Neural cell (in vitro differentiated cells): ENCODE measurements at regions not wholly inside any gene's neighbourhood (a gene's known extent, or its start where the extent isn't known, plus 50 kb on each side); places are given as distances from the start of the nearest gene placed in this dataset.

Experiments used
- H2AFZ ChIP-seq: fragments of 200-600, 300-800 bp; sonication (generic), shearing (Covaris generic); 2 replicates; pipeline ENCODE4 v1.6.0; 2014; ENCODE audit warnings: low read depth, mild to moderate bottlenecking, antibody characterized with exemption, low read length, moderate library complexity
- H3F3A ChIP-seq: fragments of 200-600 bp; shearing (Covaris generic); 2 replicates; pipeline ENCODE4 v1.6.1; 2016; ENCODE audit warnings: mild to moderate bottlenecking, moderate library complexity, mixed read lengths, antibody characterized with exemption, low read length; ENCODE audit not compliant: insufficient read depth, poor library complexity, severe bottlenecking
- H3K27ac ChIP-seq: fragments of 200-600, 300-800 bp; sonication (generic), shearing (Covaris generic); 2 replicates; pipeline ENCODE4 v1.5.1; 2014; ENCODE audit warnings: mild to moderate bottlenecking, low read length, moderate library complexity
- H3K27me3 ChIP-seq: fragments of 300-800, 200-600 bp; sonication (generic), shearing (Covaris generic); 2 replicates; pipeline ENCODE4 v1.6.0; 2014; ENCODE audit warnings: mild to moderate bottlenecking, low read depth, low read length, moderate library complexity; ENCODE audit not compliant: insufficient read depth
- H3K36me3 ChIP-seq: fragments of 300-800, 200-600 bp; sonication (generic), shearing (Covaris generic); 2 replicates; pipeline ENCODE4 v1.5.1; 2014; ENCODE audit warnings: mild to moderate bottlenecking, antibody characterized with exemption, low read length, moderate library complexity; ENCODE audit not compliant: insufficient read depth
- H3K4me2 ChIP-seq: fragments of 300-800, 200-600 bp; sonication (generic), shearing (Covaris generic); 2 replicates; pipeline ENCODE4 v1.6.0; 2014; ENCODE audit warnings: mild to moderate bottlenecking, low read length
- H3K4me3 ChIP-seq: fragments of 300-800, 200-600 bp; sonication (generic), shearing (Covaris generic); 2 replicates; pipeline ENCODE4 v1.5.1; 2014; ENCODE audit warnings: mild to moderate bottlenecking, low read length, moderate library complexity
- H3K79me2 ChIP-seq: fragments of 200-600 bp; shearing (Covaris generic); replicated peaks from 2 replicates; pipeline ENCODE4 v1.6.0; 2014; ENCODE audit warnings: mild to moderate bottlenecking, low read length, moderate library complexity; ENCODE audit not compliant: insufficient read depth
- H3K9ac ChIP-seq: fragments of 300-800, 200-600 bp; sonication (generic), shearing (Covaris generic); 2 replicates; pipeline ENCODE4 v1.6.1; 2016; ENCODE audit warnings: mild to moderate bottlenecking, low read length, mixed read lengths
- H3K9me2 ChIP-seq: fragments of 200-600 bp; shearing (Covaris generic); 2 replicates; pipeline ENCODE4 v1.6.1; 2016; ENCODE audit warnings: mild to moderate bottlenecking, low read length, mixed read lengths; ENCODE audit not compliant: insufficient read depth
- H3K9me3 ChIP-seq: fragments of 200-600, 300-800 bp; sonication (generic), shearing (Covaris generic); 2 replicates; pipeline ENCODE4 v1.6.1; 2016; ENCODE audit warnings: mild to moderate bottlenecking, mixed run types, low read length, moderate library complexity, mixed read lengths
- H4K20me1 ChIP-seq: fragments of 200-600 bp; shearing (Covaris generic); 2 replicates; pipeline ENCODE4 v1.6.1; 2016; ENCODE audit warnings: mild to moderate bottlenecking, mixed run types; ENCODE audit not compliant: insufficient read depth
- CTCF ChIP-seq: fragments of 450-650 bp; IDR thresholded peaks from 2 replicates; pipeline ENCODE4 v1.5.1; 2014; ENCODE audit warnings: antibody characterized with exemption, mild to moderate bottlenecking, moderate library complexity; ENCODE audit not compliant: poor library complexity, severe bottlenecking
- EP300 ChIP-seq: fragments of 450-650 bp; conservative IDR thresholded peaks from 2 replicates; pipeline ENCODE4 v1.6.1; 2014; ENCODE audit warnings: antibody characterized with exemption, mild to moderate bottlenecking, moderate library complexity; ENCODE audit not compliant: poor library complexity, severe bottlenecking
- EZH2 ChIP-seq: fragments of 200-600, 300-800 bp; shearing (Covaris generic), sonication (generic); IDR thresholded peaks from 2 replicates; pipeline ENCODE4 v1.6.1; 2014; ENCODE audit warnings: antibody characterized with exemption, low read length, borderline replicate concordance, mild to moderate bottlenecking; ENCODE audit not compliant: insufficient read depth, poor library complexity, severe bottlenecking
- MXI1 ChIP-seq: fragments of 450-650 bp; conservative IDR thresholded peaks from 2 replicates; pipeline ENCODE4 v1.6.1; 2014; ENCODE audit warnings: antibody characterized with exemption, mild to moderate bottlenecking; ENCODE audit not compliant: poor library complexity, severe bottlenecking
- POLR2AphosphoS5 ChIP-seq: IDR thresholded peaks from 2 replicates; pipeline ENCODE4 v1.6.1; 2012
- RAD21 ChIP-seq: fragments of 450-650 bp; conservative IDR thresholded peaks from 2 replicates; pipeline ENCODE4 v1.6.1; 2014; ENCODE audit warnings: antibody characterized with exemption, mild to moderate bottlenecking, moderate library complexity
- REST ChIP-seq: IDR thresholded peaks from 2 replicates; pipeline ENCODE4 v1.6.1; 2012; ENCODE audit warnings: borderline replicate concordance
- SMC3 ChIP-seq: fragments of 450-650 bp; conservative IDR thresholded peaks from 2 replicates; pipeline ENCODE4 v1.6.1; 2014; ENCODE audit warnings: antibody characterized with exemption, mild to moderate bottlenecking, moderate library complexity; ENCODE audit not compliant: poor library complexity
- TAF1 ChIP-seq: IDR thresholded peaks from 2 replicates; pipeline ENCODE4 v1.6.1; 2012; ENCODE audit warnings: low read depth

GRCh38 chr5:67518227-67518626 is 321.6 kb upstream of the CD180 start:
- no peaks in the 10 kb centered on the region for H3F3A ChIP-seq
- no peaks in the 10 kb centered on the region for H3K9me2 ChIP-seq
- no peaks in the 10 kb centered on the region for H3K36me3 ChIP-seq
- no peaks in the 10 kb centered on the region for H3K27me3 ChIP-seq
- no peaks in the 10 kb centered on the region for H4K20me1 ChIP-seq
- no peak overlapping the region for H3K4me2 ChIP-seq
- no peak overlapping the region for H3K4me3 ChIP-seq
- H3K9me3 ChIP-seq, result no peaks in the 10 kb centered on the region
- no peak overlapping the region for H2AFZ ChIP-seq
- H3K27ac ChIP-seq, result no peak overlapping the region
- TF ChIP-seq REST, result no peak
- no peak for TF ChIP-seq EP300
- TF ChIP-seq RAD21, result no peak
- no peak for TF ChIP-seq EZH2
- TF ChIP-seq SMC3, result no peak
- H3K9ac ChIP-seq, result no peak overlapping the region
- H3K79me2 ChIP-seq, result no peaks in the 10 kb centered on the region

GRCh38 chr5:67516948-67517565 is 320.5 kb upstream of the CD180 start:
- Histone ChIP-seq H3K4me3 (no peak overlapping the region), H3K27ac (no peak overlapping the region), H4K20me1 (no peaks in the 10 kb centered on the region), H3K4me2 (no peak overlapping the region), H3F3A (no peaks in the 10 kb centered on the region), H2AFZ (no peak overlapping the region), H3K9ac (no peak overlapping the region), H3K27me3 (no peaks in the 10 kb centered on the region), H3K9me3 (no peaks in the 10 kb centered on the region), H3K36me3 (no peaks in the 10 kb centered on the region), H3K9me2 (no peaks in the 10 kb centered on the region), H3K79me2 (no peaks in the 10 kb centered on the region)
- TF ChIP-seq EZH2 (no peak), MXI1 (no peak)

GRCh38 chr5:67515762-67516161 is 319.2 kb upstream of the CD180 start:
- no peak for TF ChIP-seq CTCF
- TF ChIP-seq RAD21, result no peak
- no peak for TF ChIP-seq SMC3
- TF ChIP-seq EZH2, result no peak
- no peak for TF ChIP-seq REST
- no peak for TF ChIP-seq POLR2AphosphoS5
- no peak for TF ChIP-seq MXI1
- TF ChIP-seq TAF1, result no peak
- Histone ChIP-seq H3K27ac (no peak overlapping the region), H3K9me2 (no peaks in the 10 kb centered on the region), H3K79me2 (no peaks in the 10 kb centered on the region), H3F3A (no peaks in the 10 kb centered on the region), H3K9ac (no peak overlapping the region), H3K9me3 (no peaks in the 10 kb centered on the region), H3K4me2 (no peak overlapping the region), H3K4me3 (no peak overlapping the region), H3K27me3 (no peaks in the 10 kb centered on the region), H3K36me3 (no peaks in the 10 kb centered on the region), H4K20me1 (no peaks in the 10 kb centered on the region), H2AFZ (no peak overlapping the region)
